ENCODE measurements at regions not wholly inside any gene's neighbourhood (a gene's known extent, or its start where the extent isn't known, plus 50 kb on each side); places are given as distances from the start of the nearest gene placed in this dataset.

GRCh38 chr9:78972303-78972999, 599.3 kb upstream of the TLE4 start:
- peaks cover 4% of the 10 kb centered on the region; the same call in 1 of the 2 replicates for H3K4me1 ChIP-seq (ENCODE audit: low read length)
- no peaks in the 10 kb centered on the region for H3K79me2 ChIP-seq (ENCODE audit: low read length)
- peak; percentile 75 for DNase-seq
- H2AFZ ChIP-seq (ENCODE audit: low read length), result 0 out of 2 replicates have a peak overlapping the region, but pooled peaks have one; percentile 4
- TF ChIP-seq CTCF (IDR thresholded peaks at IDR 0.05; ENCODE audit: low read length) (no peak), EZH2phosphoT487 (IDR thresholded peaks at IDR 0.05; ENCODE audit: low read length) (no peak), EZH2 (optimal IDR thresholded peaks at IDR 0.05; ENCODE audit: low read depth, low read length) (no peak)
- no peaks in the 10 kb centered on the region for H3K27me3 ChIP-seq (replicated peaks; ENCODE audit: insufficient read depth, low read length)
- no peak overlapping the region for H3K4me3 ChIP-seq (ENCODE audit: low read length)
- no peaks in the 10 kb centered on the region for H4K20me1 ChIP-seq (ENCODE audit: insufficient read depth, low read length)
- H3K9ac ChIP-seq (ENCODE audit: low read length), result no peak overlapping the region
- H3K9me3 ChIP-seq (replicated peaks; ENCODE audit: insufficient read depth, low read length), result no peaks in the 10 kb centered on the region
- H3K36me3 ChIP-seq (replicated peaks; ENCODE audit: insufficient read depth, low read length), result no peaks in the 10 kb centered on the region
- no peaks in the 10 kb centered on the region for H3F3A ChIP-seq (ENCODE audit: insufficient read depth, low read length)
- H3K4me2 ChIP-seq (ENCODE audit: low read depth, low read length), result peak overlapping the region; percentile 7; the same call in 1 of the 2 replicates
- H3K27ac ChIP-seq (ENCODE audit: low read length), result peak overlapping the region; percentile 8; the same call in 1 of the 2 replicates
- no peaks in the 10 kb centered on the region for H3K9me2 ChIP-seq (replicated peaks; ENCODE audit: insufficient read depth, low read length)

GRCh38 chr9:78973907-78974306, 597.9 kb upstream of the TLE4 start:
- no peak overlapping the region for H3K9ac ChIP-seq (ENCODE audit: low read length)
- H3K4me2 ChIP-seq (ENCODE audit: low read depth, low read length), result no peak overlapping the region
- H3K4me1 ChIP-seq (ENCODE audit: low read length), result peaks cover 4% of the 10 kb centered on the region; the same call in 1 of the 2 replicates

DNA sequence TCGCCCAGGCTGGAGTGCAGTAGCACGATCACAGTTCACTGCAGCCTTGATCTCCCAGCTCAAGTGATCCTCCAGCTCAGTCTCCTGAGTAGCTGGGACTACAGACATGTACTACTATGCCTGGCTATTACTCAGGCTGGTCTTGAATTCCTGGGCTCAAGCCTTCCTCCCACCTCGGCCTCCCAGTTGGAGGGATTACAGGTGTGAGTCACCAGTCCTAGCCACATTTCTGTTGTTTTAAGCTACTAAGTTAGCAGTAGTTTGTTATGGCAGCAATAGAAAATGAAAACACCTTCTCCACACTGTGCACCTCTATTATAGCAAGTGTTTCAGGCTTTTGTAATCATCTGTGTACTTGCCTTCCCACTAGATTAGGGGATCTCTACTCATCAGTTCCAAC, 588.9 kb upstream of the TLE4 start:
- no peaks in the 10 kb centered on the region for H3K4me1 ChIP-seq (ENCODE audit: low read length)
- no peak for TF ChIP-seq EZH2 (optimal IDR thresholded peaks at IDR 0.05; ENCODE audit: low read depth, low read length)
- no peak for TF ChIP-seq EZH2phosphoT487 (IDR thresholded peaks at IDR 0.05; ENCODE audit: low read length)
- no peak for TF ChIP-seq CTCF (IDR thresholded peaks at IDR 0.05; ENCODE audit: low read length)
- no peaks in the 10 kb centered on the region for H3K27me3 ChIP-seq (replicated peaks; ENCODE audit: insufficient read depth, low read length)
- H3K4me3 ChIP-seq (ENCODE audit: low read length), result no peak overlapping the region
- no peaks in the 10 kb centered on the region for H3K9me3 ChIP-seq (replicated peaks; ENCODE audit: insufficient read depth, low read length)
- H3K27ac ChIP-seq (ENCODE audit: low read length), result no peak overlapping the region
- no peaks in the 10 kb centered on the region for H3K36me3 ChIP-seq (replicated peaks; ENCODE audit: insufficient read depth, low read length)
- no peak overlapping the region for H2AFZ ChIP-seq (ENCODE audit: low read length)
- H4K20me1 ChIP-seq (ENCODE audit: insufficient read depth, low read length), result no peaks in the 10 kb centered on the region
- no peaks in the 10 kb centered on the region for H3K9me2 ChIP-seq (replicated peaks; ENCODE audit: insufficient read depth, low read length)
- no peaks in the 10 kb centered on the region for H3K79me2 ChIP-seq (ENCODE audit: low read length)
- no peaks in the 10 kb centered on the region for H3F3A ChIP-seq (ENCODE audit: insufficient read depth, low read length)
- DNase-seq, result no peak
- H3K9ac ChIP-seq (ENCODE audit: low read length), result no peak overlapping the region
- H3K4me2 ChIP-seq (ENCODE audit: low read depth, low read length), result no peak overlapping the region

More at GRCh38 chr9:78973907-78974306, 597.9 kb upstream of the TLE4 start:
- H2AFZ ChIP-seq (ENCODE audit: low read length), result no peak overlapping the region
- no peaks in the 10 kb centered on the region for H3F3A ChIP-seq (ENCODE audit: insufficient read depth, low read length)
- H3K79me2 ChIP-seq (ENCODE audit: low read length), result no peaks in the 10 kb centered on the region
- H3K36me3 ChIP-seq (replicated peaks; ENCODE audit: insufficient read depth, low read length), result no peaks in the 10 kb centered on the region
- H3K9me2 ChIP-seq (replicated peaks; ENCODE audit: insufficient read depth, low read length), result no peaks in the 10 kb centered on the region
- H3K27me3 ChIP-seq (replicated peaks; ENCODE audit: insufficient read depth, low read length), result no peaks in the 10 kb centered on the region
- no peaks in the 10 kb centered on the region for H3K9me3 ChIP-seq (replicated peaks; ENCODE audit: insufficient read depth, low read length)
- H3K27ac ChIP-seq (ENCODE audit: low read length), result no peak overlapping the region
- DNase-seq, result peak; percentile 11
- TF ChIP-seq EZH2phosphoT487 (IDR thresholded peaks at IDR 0.05; ENCODE audit: low read length) (no peak), CTCF (IDR thresholded peaks at IDR 0.05; ENCODE audit: low read length) (no peak), EZH2 (optimal IDR thresholded peaks at IDR 0.05; ENCODE audit: low read depth, low read length) (no peak)
- no peaks in the 10 kb centered on the region for H4K20me1 ChIP-seq (ENCODE audit: insufficient read depth, low read length)
- no peak overlapping the region for H3K4me3 ChIP-seq (ENCODE audit: low read length)
